ENCODE measurements at regions not wholly inside any gene's neighbourhood (a gene's known extent, or its start where the extent isn't known, plus 50 kb on each side); places are given as distances from the start of the nearest gene placed in this dataset.

- TF ChIP-seq, protein P1, sequence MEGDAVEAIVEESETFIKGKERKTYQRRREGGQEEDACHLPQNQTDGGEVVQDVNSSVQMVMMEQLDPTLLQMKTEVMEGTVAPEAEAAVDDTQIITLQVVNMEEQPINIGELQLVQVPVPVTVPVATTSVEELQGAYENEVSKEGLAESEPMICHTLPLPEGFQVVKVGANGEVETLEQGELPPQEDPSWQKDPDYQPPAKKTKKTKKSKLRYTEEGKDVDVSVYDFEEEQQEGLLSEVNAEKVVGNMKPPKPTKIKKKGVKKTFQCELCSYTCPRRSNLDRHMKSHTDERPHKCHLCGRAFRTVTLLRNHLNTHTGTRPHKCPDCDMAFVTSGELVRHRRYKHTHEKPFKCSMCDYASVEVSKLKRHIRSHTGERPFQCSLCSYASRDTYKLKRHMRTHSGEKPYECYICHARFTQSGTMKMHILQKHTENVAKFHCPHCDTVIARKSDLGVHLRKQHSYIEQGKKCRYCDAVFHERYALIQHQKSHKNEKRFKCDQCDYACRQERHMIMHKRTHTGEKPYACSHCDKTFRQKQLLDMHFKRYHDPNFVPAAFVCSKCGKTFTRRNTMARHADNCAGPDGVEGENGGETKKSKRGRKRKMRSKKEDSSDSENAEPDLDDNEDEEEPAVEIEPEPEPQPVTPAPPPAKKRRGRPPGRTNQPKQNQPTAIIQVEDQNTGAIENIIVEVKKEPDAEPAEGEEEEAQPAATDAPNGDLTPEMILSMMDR (tag by site-specific recombination; IDR thresholded peaks at IDR 0.05), result no peak
- TF ChIP-seq ZNF571 (tag by site-specific recombination; IDR thresholded peaks at IDR 0.05) (no peak), OSR2 (tag by site-specific recombination; IDR thresholded peaks at IDR 0.05) (no peak), YY1 (tag by site-specific recombination; IDR thresholded peaks at IDR 0.05) (no peak), ZNF404 (tag by site-specific recombination; IDR thresholded peaks at IDR 0.05) (no peak), ZNF169 (tag by site-specific recombination; IDR thresholded peaks at IDR 0.05) (no peak), ZNF433 (tag by site-specific recombination; IDR thresholded peaks at IDR 0.05; ENCODE audit: low read depth) (no peak), ZNF138 (tag by site-specific recombination; IDR thresholded peaks at IDR 0.05; ENCODE audit: borderline replicate concordance) (no peak), ZNF791 (tag by site-specific recombination; IDR thresholded peaks at IDR 0.05) (no peak), ZNF211 (tag by site-specific recombination; IDR thresholded peaks at IDR 0.05; ENCODE audit: low read depth) (no peak)
- TF ChIP-seq, protein P2, sequence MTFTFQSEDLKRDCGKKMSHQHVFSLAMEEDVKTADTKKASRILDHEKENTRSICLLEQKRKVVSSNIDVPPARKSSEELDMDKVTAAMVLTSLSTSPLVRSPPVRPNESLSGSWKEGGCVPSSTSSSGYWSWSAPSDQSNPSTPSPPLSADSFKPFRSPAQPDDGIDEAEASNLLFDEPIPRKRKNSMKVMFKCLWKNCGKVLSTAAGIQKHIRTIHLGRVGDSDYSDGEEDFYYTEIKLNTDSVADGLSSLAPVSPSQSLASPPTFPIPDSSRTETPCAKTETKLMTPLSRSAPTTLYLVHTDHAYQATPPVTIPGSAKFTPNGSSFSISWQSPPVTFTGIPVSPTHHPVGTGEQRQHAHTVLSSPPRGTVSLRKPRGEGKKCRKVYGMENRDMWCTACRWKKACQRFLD (tag by site-specific recombination; IDR thresholded peaks at IDR 0.05), result no peak
Observed at GRCh38 chr2:235126768-235127167, 175.0 kb downstream of the SH3BP4 start.

All from HEK293 (cell line).